Tibial nerve (tissue), 4 donors: ENCODE measurements at regions not wholly inside any gene's neighbourhood (a gene's known extent, or its start where the extent isn't known, plus 50 kb on each side); places are given as distances from the start of the nearest gene placed in this dataset.

ENCODE experiments used
- EP300 ChIP-seq, 2 donors: sonication (generic); formaldehyde crosslinking; IDR thresholded peaks; one replicate each; pipeline ENCODE4 v1.6.1; 2017; ENCODE audit warnings: antibody characterized with exemption in 2 of 2, mild to moderate bottlenecking in 1 of 2
- POLR2A ChIP-seq, 2 donors: fragments of 450-650 bp; IDR thresholded peaks; one replicate each; pipeline ENCODE4 v1.6.1; 2017; ENCODE audit warnings: antibody characterized with exemption in 2 of 2, mild to moderate bottlenecking in 2 of 2, moderate library complexity in 2 of 2
- TF ChIP-seq, protein P1 (sequence below), 5 experiments: fragments of 200-600 bp in 3 of 5; fragments of 450-650 bp in 2 of 5; sonication (generic) in 3 of 5; IDR thresholded peaks; one replicate each; pipeline ENCODE4 v1.5.1; 2016 to 2019; ENCODE audit warnings: antibody characterized with exemption in 5 of 5, mild to moderate bottlenecking in 3 of 5, moderate library complexity in 2 of 5

DNA sequence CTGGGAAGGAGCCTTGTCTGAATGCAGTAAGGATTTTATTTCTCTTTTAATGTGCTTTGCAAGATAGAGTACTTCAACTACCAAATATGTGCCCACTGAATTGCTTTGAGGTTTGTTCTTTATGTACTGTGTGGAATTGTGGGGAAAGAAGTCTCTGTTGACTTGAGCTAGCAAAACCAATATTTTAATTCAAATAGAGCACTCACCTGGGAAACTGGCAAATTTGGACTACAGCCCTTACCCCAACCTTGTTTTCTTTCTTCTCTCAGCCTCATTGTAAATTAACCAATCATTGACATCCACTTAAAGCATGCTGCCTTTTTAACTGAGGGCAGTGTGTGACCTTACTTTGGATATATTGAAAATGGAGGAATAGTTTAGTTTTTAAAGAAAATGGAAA lies 409.0 kb downstream of the SPATA31D1 start:
- TF ChIP-seq POLR2A (IDR thresholded peaks at IDR 0.05) = no peak
- TF ChIP-seq, protein P1, sequence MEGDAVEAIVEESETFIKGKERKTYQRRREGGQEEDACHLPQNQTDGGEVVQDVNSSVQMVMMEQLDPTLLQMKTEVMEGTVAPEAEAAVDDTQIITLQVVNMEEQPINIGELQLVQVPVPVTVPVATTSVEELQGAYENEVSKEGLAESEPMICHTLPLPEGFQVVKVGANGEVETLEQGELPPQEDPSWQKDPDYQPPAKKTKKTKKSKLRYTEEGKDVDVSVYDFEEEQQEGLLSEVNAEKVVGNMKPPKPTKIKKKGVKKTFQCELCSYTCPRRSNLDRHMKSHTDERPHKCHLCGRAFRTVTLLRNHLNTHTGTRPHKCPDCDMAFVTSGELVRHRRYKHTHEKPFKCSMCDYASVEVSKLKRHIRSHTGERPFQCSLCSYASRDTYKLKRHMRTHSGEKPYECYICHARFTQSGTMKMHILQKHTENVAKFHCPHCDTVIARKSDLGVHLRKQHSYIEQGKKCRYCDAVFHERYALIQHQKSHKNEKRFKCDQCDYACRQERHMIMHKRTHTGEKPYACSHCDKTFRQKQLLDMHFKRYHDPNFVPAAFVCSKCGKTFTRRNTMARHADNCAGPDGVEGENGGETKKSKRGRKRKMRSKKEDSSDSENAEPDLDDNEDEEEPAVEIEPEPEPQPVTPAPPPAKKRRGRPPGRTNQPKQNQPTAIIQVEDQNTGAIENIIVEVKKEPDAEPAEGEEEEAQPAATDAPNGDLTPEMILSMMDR (IDR thresholded peaks at IDR 0.05) = no peak
- TF ChIP-seq EP300 (IDR thresholded peaks at IDR 0.05) = no peak
